ENCODE measurements at regions not wholly inside any gene's neighbourhood (a gene's known extent, or its start where the extent isn't known, plus 50 kb on each side); places are given as distances from the start of the nearest gene placed in this dataset.

- no peak for DNase-seq
- in situ Hi-C loops (cut with MboI; ENCODE audit: low pct_unique_long_range_greater_than_20kb, low sequenced_read_pairs) = no loop called here
Measured at GRCh38 chr12:87801860-87802720, 227.1 kb downstream of the C12orf50 start.

GRCh38 chr12:87796961-87797516, 232.2 kb downstream of the C12orf50 start:
- no peak for DNase-seq
- in situ Hi-C loops (cut with MboI; ENCODE audit: low pct_unique_long_range_greater_than_20kb, low sequenced_read_pairs) = no loop called here

GRCh38 chr12:87795555-87795954, 233.6 kb downstream of the C12orf50 start:
- in situ Hi-C loops (cut with MboI; ENCODE audit: low pct_unique_long_range_greater_than_20kb, low sequenced_read_pairs) = no loop called here
- DNase-seq = no peak

DNA sequence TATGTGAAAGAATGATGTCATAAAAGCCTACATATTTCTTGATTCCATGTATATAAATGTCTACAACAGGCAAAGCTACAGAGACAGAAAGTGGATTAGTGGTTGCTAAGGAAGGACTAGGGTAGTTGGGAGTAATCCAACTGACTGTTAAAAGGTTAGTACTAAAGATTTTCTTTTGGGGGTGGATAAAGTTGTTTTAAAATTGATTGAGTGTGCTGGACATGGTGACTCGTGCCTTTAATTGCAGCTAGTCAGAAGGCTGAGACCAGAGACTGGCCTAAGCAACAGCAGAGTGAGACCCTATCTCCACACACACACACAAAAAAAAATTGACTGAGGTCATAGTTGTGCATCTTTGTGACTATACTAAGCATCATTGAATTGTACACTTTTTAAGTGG, 234.3 kb downstream of the C12orf50 start:
- no peak for DNase-seq
- in situ Hi-C loops (cut with MboI; ENCODE audit: low pct_unique_long_range_greater_than_20kb, low sequenced_read_pairs) = no loop called here

- in situ Hi-C loops (cut with MboI; ENCODE audit: low pct_unique_long_range_greater_than_20kb, low sequenced_read_pairs) = no loop called here
- DNase-seq = no peak
Measured at GRCh38 chr12:87793131-87793530, 236.1 kb downstream of the C12orf50 start.

DNA sequence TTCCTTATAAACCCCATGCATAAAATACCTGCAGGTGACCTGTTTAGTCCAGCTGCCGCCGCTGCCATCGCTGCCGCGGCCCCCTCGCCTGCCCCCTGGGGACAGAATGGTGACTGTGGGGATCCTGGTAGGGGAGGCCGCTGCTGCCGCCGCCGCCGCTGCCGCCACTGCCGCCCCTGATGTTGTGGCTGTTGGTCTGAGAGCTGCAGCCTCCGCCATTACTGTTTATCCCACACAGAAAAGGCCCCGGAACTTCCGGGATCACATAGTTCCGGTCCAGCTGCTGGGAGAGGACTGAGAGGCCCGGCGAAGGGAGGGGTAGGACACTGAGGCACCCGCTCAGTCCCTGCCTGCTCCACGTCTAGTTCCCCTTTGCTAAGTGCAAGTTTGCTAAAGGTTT, 244.9 kb downstream of the C12orf50 start:
- in situ Hi-C loops (cut with MboI; ENCODE audit: low pct_unique_long_range_greater_than_20kb, low sequenced_read_pairs) = no loop called here
- DNase-seq = no peak

DNA sequence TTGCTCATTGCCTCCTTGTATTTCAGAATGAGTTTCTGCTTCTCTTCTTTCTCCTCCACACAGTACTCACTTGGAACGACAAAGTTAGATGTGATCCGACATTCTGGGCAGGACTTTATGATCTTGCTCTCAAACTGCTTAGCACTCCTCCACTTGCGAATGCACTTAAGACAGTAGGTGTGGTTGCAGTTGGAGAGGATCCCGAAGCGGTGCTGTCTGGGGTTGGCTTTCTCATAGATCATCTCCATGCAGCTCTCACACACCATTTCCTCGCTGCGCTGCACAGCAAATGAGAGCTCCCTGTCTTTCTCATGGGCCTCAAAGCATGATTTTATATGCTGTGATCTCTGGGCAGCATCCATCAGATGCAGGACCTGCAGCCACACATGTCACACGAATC, 245.7 kb downstream of the C12orf50 start:
- no peak for DNase-seq
- in situ Hi-C loops (cut with MboI; ENCODE audit: low pct_unique_long_range_greater_than_20kb, low sequenced_read_pairs) = no loop called here

DNA sequence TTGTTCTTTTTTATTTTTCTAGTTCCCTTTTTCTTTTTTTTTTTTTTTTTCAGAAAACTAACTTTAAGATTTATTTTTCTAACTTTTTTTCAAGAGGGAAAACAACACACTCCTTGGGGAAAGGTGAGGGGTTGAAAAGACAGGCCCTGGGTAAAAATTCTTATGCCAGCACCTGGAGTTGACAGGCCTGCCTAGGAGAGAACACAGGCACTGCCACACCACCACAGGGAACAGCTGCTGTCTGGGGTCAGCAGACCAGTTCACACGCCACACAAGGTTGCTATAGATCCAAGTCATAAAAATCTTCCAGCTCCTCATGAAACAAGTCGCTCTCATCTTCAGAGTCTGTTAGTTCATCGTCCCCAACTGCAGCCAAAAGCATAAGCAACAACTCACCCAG, 246.4 kb downstream of the C12orf50 start:
- in situ Hi-C loops (cut with MboI; ENCODE audit: low pct_unique_long_range_greater_than_20kb, low sequenced_read_pairs) = no loop called here
- DNase-seq = no peak

DNA sequence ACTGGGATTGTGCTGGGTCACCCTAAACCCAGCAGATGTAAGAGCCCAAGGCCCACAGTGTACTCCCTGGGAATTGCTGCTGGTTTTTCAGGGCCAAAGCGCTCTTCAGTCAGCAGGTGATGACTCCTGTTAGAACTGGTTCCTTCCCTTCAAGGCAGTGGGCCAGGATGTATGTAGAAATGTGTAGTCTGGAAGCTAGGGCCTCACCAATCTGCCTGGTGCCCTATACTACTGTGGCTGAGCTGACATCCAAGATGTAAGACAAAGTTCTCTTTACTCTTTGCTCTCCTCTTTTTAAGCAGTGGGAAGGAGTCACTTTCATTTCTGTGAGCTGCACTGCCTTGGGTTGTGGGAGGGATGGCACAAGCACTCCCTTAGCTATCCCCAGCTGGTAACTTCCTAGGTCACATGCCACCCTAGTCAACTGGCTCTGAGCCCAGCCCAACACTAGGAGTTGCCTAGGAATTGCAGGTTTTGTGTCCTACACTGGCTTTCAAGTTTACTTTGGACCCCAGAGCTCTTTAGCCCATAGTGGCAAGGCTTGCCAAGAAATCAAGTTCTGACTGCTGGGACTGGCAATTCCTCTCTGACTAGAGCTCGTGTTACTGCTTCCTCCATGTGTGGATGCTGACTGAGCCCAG, 249.2 kb downstream of the C12orf50 start:
- no peak for DNase-seq
- in situ Hi-C loops (cut with MboI; ENCODE audit: low pct_unique_long_range_greater_than_20kb, low sequenced_read_pairs) = no loop called here

- DNase-seq = no peak
- in situ Hi-C loops (cut with MboI; ENCODE audit: low pct_unique_long_range_greater_than_20kb, low sequenced_read_pairs) = no loop called here
Measured at GRCh38 chr12:87779016-87779415, 250.2 kb downstream of the C12orf50 start.

DNA sequence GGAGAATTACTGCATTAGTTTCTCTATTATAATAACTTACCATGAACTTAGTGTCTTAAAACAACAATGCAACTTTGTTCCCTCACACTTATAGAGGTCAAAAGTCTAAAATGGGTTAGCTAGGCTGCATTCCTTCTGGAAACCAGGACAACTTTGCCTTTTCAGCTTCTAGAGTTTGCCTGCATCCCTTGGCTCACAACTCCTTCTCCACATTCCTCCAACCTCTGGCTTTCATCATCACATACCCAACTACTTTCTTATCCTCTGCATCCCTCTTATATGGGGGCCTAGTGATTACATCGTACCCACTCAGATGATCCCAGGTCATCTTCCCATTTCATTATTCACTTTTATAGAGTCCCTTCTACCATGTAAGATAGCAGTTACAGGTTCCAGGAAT, 251.1 kb downstream of the C12orf50 start:
- no peak for DNase-seq
- in situ Hi-C loops (cut with MboI; ENCODE audit: low pct_unique_long_range_greater_than_20kb, low sequenced_read_pairs) = no loop called here

DNA sequence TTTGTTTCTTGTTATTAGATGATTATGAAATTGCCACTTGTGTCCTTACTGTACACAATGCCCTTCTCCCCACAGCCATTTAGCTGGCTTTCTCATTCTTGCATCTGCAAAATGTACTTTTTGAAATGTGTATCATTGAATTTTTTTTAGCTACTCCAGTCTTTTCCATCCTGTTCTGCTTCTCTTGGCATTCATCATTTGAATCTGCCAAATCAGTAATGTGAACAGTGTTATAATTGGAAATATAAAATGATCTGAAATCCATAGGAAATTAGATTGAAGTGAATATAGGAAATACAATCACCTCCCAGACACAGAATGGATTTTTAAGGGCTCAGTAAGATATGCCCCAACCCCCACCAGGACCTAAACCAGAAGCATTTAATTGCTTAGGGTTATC, 253.4 kb downstream of the C12orf50 start:
- DNase-seq = no peak
- in situ Hi-C loops (cut with MboI; ENCODE audit: low pct_unique_long_range_greater_than_20kb, low sequenced_read_pairs) = no loop called here

DNA sequence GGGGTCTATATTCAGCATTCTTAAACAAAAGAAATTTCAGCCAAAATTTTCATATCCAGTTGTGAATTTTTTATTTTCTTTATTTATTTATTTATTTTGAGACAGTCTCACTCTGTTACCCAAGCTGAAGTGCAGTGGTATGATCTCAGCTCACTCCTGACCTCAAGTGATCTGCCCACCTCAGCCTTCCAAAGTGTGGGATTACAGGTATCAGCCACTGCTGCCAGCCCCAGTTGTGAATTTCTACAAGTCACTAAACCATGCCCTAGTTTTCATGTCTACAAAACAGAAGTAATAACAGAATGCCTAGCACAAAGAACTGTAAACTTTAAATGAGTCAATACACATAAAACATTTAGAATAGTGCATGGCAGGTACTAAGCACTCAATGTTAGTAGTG, 254.2 kb downstream of the C12orf50 start:
- in situ Hi-C loops (cut with MboI; ENCODE audit: low pct_unique_long_range_greater_than_20kb, low sequenced_read_pairs) = no loop called here

GRCh38 chr12:87772401-87772800, 256.8 kb downstream of the C12orf50 start:
- in situ Hi-C loops (cut with MboI; ENCODE audit: low pct_unique_long_range_greater_than_20kb, low sequenced_read_pairs) = no loop called here
- DNase-seq = no peak

More for the DNA sequence above, 254.2 kb downstream of the C12orf50 start:
- DNase-seq = no peak

DNA sequence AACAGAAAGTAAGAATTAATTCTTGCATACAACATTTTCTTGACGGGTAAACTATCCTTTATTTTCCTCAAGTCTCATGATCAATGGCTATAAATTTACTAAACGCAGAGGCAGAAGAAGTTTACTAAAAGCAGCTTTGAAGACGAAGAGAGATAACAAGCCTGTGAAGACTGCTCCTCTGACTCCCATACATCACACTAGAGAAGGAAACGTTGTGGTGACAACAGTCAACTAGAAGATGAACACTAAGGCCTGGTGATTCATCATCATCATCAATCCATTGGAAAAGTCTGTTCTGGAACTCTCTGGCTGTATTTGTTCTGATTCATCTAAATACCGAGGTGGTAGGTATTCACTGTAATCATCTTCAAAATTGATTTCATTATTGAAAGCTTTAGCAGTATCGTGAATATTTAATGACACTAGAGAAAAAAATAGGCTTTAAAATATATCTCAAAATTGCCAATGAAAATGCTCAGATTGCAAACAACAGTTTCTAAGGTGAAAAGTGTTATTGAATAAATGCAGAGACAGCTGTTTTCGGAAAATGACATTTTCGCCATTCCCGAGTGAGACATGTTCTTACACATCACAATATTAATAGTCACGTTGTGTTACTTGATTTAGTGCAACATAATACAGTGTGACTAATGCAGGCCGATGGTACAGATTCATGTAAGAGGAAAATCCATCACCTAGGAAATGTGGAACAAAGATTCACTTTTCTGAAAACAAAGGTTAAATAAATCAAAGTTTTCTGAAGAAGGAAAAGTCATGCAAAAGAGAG, 260.5 kb downstream of the C12orf50 start:
- DNase-seq = no peak
- in situ Hi-C loops (cut with MboI; ENCODE audit: low pct_unique_long_range_greater_than_20kb, low sequenced_read_pairs) = no loop called here

- in situ Hi-C loops (cut with MboI; ENCODE audit: low pct_unique_long_range_greater_than_20kb, low sequenced_read_pairs) = no loop called here
- DNase-seq = no peak
Measured at GRCh38 chr12:87766044-87766443, 263.2 kb downstream of the C12orf50 start.

DNA sequence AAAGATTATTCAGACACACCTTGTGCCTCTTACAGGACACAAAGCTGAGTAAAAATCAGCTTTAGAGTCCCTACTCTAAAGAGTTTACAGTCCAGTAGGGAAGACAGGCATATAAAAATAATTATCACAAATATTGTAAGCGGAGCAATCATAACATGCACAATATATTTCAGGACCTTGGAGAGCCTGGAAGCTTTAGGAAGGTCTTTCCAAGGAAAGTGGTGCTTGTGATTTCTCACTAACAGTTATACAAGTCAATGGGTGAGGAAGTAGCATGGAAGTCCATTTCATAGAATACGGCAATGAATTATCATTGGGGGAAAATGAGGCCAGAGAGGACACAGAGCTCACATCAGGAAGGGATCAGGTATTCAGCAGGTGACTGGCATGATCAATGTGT, 268.3 kb downstream of the C12orf50 start:
- in situ Hi-C loops (cut with MboI; ENCODE audit: low pct_unique_long_range_greater_than_20kb, low sequenced_read_pairs) = no loop called here
- no peak for DNase-seq

DNA sequence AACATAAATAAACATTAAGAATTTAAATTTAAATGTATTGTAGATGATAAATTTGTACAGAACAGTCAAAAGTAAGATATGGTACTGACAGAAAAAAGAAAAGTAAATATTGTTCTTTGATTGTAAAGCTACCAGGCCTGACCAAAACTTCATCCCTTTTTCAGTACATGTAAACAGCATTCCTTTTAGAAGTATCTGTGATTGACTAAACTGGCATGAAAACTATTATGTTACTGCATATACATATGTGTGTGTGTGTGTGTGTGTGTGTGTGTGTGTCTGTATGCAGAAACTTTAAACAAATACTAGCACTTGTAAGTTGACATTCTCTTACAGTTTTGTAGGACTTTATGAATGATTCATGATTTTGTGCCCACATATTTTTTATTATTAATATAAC, 270.9 kb downstream of the C12orf50 start:
- in situ Hi-C loops (cut with MboI; ENCODE audit: low pct_unique_long_range_greater_than_20kb, low sequenced_read_pairs) = no loop called here
- no peak for DNase-seq

- in situ Hi-C loops (cut with MboI; ENCODE audit: low pct_unique_long_range_greater_than_20kb, low sequenced_read_pairs) = no loop called here
- DNase-seq = no peak
Measured at GRCh38 chr12:87756721-87757120, 272.5 kb downstream of the C12orf50 start.

DNA sequence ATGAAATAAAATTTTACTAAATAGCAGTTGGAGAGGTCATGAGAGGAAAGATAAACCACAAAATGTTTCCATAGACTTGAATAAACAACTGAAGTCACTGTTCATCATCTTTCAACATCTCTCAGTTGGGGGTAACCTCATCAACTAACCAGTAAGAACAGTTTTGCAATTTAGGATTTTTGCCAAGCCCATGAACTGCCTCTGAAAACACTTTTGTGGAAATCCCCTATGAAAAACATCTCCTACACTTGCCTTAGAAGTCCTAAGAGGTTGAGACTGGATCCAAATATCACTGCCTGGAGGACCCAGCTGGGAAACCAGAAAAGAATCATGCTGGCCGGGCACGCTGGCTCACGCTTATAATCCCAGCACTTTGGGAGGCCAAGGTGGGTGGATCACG, 273.1 kb downstream of the C12orf50 start:
- DNase-seq = no peak
- in situ Hi-C loops (cut with MboI; ENCODE audit: low pct_unique_long_range_greater_than_20kb, low sequenced_read_pairs) = no loop called here
